CD4-positive, alpha-beta T cell treated with Interleukin-1 beta for 1 hour (primary cell): ENCODE measurements at regions not wholly inside any gene's neighbourhood (a gene's known extent, or its start where the extent isn't known, plus 50 kb on each side); places are given as distances from the start of the nearest gene placed in this dataset.
"Not testable (repeated sequence)": the region's sequence is repeated elsewhere in the genome, so short reads cannot be mapped to it uniquely, and the experiment has no call there.

Experiments
- DNase-seq, 2 donors: peaks; one replicate each; pipeline ENCODE4 v3.0.0-alpha.2; 2020 to 2022

DNA sequence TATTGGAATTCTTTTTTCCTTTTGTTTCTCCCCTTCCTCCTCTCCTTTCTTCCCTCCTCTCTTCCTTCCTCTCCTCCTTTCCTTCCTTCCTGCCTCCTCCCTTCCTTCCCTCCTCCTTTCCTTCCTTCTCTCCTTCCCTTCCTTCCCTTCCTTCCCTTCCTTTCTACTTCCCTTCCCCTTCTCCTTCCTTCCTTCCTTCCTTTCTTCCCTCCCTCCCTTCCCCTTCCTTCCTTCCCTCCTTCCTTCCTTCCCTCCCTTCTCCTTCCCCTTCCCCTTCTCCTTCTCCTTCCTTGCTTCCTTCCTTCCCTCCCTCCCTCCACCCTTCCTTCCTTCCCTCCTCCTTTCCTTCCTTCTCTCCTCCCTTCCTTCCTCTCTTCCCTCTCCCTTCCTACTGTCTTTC, 431.0 kb upstream of the MEIS1 start:
- DNase-seq, result no peak

DNA sequence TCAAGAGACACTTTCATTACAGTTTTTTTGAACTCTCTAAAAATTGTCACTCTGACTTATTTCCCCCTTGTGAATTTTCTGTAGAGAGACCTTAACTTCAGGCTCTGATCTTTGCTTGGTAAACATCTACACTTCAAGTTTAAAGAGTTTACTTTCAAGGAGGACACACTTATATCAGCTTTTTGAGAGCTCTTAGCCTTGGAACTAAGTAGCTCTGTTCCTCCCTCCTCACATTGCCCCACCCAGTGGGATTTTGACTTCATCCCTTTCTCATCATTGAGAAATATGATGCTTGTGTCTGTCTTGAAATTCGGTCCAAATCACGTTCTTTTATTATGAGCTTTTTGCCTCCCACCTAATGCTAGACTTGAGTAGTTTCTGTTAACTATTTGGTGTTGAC, 433.4 kb upstream of the MEIS1 start:
- no peak for DNase-seq

DNA sequence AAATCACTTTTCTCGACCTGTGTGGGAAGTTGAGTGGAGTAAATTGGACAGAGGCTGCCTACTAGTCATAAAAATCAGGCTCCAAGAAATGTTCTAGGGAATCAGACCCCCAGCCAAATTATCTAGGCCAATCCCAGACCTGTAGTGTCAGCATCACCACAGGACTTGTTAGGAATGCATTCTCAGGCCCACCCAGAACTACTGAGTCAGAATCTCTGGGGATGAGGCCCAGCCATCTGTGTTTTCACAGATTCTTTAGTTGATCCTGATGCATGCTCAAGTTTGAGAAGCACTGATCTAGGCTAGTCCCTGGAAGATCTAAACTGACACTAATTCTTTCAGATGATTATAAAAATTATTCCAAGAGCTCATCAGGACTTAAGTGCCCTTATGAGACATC, 434.0 kb upstream of the MEIS1 start:
- no peak for DNase-seq

DNA sequence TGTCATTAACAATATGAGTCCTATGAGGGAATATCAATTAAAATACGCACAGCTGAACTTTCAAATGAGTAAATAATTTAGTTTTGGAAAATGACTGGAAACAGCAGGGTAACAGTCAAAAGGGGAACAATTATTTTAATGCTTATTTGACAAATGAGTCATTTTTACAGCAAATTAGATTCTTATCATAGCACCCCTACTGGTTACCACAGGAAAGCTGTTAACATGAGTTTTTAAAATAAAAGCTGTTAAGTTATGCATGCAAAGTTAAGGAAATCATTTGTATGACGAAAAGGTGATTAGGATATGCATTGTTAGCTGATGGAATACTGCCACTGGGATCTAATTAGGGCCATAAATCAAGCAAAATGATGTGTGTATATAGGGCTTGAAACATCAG, 435.1 kb upstream of the MEIS1 start:
- no peak for DNase-seq

DNA sequence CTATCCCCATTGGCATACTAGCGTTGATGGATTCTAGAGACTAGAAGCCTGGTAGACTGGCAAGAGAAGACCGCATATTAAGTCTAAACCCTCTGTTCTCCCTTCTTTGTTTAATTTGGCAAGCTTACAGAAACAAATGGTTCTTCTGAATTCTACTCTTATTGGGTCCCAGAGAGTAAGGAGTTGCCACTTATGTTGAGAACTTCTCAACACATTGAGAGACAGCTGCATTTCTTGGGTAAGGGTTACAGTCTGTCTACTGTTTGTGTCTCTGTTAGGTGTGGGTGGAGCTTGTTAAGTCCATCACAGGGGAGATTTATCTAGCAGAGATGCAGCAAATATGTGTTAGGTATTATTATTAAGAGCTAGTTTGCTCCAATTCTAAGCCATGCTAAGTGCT, 435.8 kb upstream of the MEIS1 start:
- no peak for DNase-seq

DNA sequence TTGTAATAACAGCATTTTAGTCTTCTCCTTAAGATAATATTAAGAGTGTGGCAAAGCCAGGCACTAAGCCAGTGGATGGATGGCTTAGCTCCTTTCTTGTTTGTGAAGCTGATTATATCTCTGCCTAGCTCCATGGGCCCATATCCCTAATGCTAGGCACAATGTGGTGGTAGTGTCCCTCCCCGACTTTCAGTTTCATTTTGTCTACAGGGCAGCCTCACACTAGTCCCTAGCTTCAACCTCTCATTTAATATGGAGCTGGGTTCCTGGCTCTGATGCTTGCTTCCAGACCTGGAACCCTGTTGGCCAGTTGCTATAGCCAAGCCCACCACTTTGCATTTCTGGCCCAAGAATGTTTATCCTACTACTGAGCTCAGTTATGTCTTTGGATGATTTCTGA, 437.0 kb upstream of the MEIS1 start:
- DNase-seq, result no peak

DNA sequence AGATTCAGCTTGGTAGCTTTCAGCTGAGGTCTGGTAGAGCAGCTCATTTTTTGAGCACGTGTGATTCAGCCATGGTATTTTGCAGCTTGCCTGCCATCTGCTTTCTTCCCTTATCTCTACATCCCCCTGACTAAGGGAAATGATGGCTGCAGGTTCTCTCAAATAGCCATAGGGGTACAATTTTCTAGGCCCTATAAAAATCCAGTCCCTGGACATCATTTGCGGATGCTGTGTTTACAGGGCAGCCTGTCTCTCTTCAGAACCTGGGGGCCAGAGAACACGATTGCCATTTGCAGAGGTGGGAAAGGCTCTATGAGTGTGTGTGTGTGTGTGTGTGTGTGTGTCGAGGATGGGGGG, 442.7 kb upstream of the MEIS1 start:
- DNase-seq, result no peak

DNA sequence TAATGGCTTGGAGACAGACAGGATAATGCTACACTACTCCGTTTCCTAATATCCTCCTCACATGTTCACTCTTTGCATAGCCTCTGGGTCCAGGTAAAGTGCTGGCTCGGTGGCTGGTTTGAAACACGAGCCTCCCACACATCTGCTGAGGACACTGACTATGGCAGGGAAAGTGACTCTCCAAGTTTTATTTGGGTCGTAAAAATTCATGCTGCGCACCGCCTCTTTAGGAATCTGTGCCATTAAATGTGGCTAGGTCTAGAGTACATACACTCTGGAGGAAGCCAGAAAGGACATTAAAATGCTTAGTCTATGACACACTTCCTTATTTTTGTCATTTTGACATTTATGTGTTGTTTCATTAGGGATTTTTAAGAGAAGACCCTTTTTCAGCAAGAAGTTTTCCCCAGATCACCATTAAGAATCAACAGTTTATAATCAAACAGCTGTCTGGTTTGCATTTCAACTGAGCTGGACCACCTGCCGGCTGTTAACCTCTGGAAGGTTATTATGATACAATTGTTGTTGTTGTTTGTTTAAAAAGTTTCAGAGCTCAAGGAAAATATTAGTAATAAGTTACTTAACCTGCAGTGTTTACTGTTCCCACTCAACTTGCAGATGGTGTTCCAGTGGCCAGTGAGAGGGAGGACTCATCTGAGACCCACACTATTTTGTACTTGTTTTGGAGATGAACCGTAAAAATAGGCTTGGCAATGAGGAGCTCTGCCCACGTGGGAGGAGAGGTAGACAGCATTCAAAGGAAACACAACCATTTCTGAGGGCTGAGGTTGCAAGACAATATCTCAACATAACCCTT, 443.3 kb upstream of the MEIS1 start:
- no peak for DNase-seq

DNA sequence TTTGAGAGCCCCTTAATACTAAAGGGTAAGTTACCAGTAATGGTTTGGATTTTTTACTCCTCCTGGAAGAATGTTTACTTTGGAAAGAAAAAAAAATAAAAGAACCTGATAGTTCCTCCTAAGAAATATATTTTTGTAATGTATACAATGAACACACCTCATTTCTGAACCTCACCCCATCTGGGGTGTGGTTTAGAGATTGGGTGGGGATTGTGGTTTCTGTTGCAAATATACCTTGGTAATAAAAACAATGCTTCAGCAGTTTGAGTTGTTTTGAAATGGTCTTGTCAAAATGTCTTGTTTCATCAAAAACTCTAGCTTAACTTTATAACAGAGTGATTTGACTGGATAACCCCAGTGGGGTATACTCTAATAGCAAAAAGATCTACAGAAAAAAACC, 448.9 kb upstream of the MEIS1 start:
- no peak for DNase-seq

DNA sequence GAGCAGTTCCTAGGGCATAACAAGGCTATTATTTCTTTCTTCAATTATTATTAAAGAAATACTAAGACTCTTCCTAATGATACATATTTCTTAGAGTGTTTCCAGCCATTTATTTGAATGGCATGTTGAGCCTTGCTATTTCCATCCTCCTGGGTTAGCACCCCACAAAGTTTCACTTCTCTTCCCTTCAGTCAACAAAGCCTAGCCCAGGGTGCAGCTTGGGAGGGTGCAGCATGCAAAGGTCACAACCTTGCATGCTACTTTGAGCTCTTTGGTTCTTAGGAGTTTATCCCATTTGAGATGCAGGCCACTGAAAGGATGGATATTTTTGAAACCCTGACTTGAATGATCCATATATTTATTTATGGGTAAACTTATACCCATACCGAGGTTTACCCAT, 454.4 kb upstream of the MEIS1 start:
- no peak for DNase-seq

DNA sequence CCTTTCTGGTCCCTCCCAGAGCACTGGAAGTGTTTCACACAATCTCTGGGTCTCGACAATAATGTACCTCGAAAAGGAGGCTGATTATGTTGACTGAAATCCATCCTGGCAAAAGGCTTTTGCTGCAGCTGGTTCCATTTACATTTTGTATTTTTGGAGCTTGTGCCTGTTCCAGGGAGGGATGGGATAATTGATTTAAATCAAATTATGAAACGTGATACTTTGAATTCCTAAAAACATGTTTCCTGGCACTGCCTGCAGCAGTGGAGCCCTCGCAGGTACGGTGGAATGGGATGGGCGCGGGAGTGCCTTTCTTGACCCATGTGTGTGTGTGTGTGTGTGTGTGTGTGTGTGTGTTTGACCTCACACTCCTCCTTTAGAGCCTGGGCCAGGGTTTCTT, 455.5 kb upstream of the MEIS1 start:
- no peak for DNase-seq

DNA sequence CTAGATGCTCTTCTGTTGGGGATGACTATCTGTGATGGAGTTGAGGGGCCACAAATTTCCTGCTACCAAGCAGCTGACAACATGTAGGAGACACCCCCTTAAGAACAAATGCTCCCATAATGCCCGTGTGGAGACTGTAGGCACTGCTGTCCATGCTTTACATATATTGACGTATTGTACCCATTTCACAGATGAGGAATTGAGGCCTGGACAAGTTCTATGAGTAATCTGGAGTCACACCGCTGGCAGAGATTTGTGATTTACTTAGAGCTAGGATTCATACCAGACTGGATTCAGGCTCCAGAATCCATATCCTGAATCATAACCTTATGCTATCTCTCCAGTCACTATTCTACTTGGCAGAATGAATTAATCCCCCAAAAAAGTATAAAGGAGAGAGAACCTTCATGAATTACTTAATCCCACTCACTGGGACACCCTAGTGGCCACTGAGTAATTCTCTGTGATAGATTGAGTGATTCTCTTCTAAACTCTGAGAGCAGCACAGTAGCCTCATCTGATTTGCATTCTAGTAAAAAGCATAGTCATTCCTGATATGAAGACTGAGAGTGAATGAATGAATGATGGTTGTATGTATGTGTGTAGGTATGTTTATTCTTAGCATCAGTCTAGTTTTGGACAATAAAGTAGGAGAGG, 460.7 kb upstream of the MEIS1 start:
- no peak for DNase-seq

DNA sequence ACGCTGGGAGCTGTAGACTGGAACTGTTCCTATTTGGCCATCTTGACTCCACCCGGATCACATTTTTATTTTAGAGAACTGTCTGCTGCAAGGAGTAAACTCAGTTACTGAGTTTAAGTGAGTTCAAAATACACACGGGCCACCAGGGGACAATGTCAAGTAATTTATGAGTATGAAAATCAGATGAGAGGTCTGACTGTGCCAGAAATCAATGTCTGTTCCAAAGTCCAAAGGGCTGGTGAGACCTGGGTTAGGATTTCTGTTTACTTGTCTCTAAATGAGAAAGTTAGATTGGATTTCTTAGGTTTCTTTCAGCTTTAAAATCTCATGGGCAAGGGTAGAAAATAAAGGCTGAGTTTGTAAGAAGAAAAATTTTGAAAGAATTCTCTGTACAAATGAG, 465.8 kb upstream of the MEIS1 start:
- DNase-seq, result no peak

DNA sequence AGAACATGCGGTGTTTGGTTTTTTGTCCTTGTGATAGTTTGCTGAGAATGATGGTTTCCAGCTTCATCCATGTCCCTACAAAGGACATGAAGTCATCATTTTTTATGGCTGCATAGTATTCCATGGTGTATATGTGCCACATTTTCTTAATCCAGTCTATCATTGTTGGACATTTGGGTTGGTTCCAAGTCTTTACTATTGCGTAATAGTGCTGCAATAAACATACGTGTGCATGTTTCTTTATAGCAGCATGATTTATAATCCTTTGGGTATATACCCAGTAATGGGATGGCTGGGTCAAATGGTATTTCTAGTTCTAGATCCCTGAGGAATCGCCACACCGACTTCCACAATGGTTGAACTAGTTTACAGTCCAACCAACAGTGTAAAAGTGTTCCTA, 471.6 kb upstream of the MEIS1 start:
- not testable (repeated sequence) for DNase-seq

DNA sequence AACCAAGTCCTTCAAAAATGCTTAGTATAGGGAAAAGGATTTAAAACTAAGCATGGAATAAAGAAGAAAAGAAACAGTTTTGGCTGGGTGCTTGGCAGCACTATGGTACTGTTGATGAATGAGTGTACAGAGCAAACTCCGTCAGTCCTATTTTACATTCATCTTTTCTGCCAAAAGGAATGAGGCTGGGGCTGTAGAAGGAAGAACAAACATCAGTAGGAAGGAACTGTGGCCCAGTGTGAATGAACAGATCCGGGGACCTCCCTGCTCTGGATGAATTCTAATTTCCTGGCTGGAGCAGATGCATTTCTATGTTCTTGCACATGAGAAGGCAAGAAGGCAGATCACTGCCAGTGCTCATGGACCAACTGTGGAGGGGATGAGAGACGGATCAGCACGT, 474.0 kb upstream of the MEIS1 start:
- no peak for DNase-seq

DNA sequence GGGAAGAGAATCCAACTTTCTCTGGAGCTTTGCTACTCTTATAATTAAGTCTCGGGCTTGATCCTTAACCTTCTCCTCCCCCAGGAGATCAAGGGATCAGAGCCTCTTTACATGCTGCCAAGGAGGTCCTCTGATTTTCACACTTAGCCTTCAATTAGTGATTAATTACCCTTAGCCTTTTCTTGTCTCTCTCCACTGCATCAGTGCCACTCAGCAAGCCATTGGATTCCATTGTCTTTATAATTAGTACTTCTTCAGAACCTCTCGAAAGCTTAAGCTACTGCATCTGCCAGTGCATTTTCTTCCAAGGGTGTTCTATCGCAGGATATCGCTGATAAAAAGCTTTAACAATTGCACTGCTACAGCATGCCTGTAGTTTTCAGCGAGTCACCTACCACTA, 477.0 kb upstream of the MEIS1 start:
- DNase-seq, result no peak

DNA sequence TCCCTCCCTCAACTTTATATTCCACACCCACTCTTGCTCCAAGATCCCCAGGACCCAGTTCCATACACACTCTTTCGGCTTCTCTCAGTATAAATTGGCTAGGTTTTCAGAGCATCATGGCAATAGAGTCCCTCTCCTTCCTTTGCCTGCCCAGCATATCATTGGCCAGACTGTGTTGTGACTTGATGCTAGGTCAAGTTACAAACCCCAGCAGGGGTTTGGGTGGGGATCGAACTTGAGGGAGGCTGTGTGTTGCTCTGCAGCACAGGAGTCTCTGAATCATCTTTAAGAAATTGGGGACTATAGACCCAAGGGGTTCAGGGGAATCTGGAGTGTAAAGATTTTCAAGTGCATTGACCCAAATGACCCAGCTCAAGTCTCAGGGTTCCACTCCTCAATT, 477.5 kb upstream of the MEIS1 start:
- no peak for DNase-seq

DNA sequence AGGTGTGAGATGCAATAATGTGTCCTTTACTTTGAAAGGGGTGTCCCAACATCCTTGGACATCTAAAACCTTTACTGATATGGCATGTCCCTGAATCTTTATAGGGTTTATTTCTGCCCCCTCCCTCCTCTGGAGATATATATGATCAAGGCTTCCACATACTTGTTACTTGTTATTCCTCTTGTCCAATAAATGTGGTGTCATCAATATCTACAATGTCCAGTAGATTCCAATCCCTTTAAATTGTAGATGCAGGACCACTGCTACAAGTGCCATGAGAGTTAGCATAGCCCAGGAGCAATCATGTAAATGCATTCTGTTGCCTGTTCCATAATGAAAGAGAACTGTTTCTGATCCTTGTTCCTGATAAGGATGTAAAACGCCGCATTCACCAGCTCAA, 479.7 kb upstream of the MEIS1 start:
- DNase-seq, result no peak

DNA sequence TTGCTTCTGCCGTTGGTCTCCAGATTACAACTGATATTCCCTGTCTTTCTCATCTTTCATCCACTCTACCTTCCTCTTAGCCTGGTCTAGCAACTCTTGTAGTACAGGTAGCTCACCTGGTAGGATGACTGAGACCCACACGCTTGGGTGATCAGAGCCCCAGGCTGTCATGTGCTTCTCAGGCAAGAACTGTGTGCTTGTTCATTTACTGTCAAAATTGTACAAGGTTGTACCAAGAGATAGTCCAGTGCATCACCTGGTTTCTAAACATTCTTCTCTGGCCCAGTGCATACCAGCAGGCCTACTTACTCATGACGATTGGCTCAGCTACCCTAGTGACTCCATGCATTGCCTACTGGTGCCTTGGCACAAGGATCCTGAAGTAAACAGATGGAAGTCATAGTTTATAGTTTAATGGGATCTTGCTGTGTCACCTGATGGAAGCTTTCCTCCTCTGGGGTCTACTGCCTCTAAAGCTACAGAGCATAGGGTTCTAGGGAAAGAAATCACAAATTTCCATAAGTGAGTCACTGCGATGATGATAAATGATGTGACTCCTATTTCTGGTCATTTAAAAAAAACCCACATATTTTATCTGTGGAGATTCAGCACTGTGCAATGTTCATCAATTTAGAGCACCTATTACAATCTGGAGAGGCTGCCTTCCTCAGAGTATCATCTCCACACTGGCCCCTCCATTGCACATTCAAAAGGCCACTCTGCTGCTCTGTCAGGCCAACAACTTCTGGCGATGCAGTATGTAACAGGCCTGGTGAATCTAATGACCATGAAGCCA, 481.8 kb upstream of the MEIS1 start:
- DNase-seq, result no peak

DNA sequence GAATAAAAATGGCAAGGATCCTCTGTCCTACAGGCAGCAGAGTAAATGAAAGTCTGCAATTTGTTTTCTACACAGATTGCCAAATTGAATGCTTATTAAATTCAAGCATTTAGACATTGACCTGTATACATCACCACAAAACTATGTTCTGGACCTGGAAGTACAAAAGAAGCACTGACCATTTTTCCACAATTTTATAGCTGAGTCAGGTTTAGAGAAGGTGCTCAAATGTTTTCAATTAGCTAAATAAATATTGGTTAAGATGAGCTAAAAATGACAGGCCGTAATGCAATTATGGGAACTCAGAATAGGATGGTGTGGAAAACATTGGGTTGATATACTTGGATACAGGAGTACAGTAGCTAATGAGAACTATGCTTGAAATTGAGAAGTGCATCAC, 490.7 kb upstream of the MEIS1 start:
- no peak for DNase-seq

DNA sequence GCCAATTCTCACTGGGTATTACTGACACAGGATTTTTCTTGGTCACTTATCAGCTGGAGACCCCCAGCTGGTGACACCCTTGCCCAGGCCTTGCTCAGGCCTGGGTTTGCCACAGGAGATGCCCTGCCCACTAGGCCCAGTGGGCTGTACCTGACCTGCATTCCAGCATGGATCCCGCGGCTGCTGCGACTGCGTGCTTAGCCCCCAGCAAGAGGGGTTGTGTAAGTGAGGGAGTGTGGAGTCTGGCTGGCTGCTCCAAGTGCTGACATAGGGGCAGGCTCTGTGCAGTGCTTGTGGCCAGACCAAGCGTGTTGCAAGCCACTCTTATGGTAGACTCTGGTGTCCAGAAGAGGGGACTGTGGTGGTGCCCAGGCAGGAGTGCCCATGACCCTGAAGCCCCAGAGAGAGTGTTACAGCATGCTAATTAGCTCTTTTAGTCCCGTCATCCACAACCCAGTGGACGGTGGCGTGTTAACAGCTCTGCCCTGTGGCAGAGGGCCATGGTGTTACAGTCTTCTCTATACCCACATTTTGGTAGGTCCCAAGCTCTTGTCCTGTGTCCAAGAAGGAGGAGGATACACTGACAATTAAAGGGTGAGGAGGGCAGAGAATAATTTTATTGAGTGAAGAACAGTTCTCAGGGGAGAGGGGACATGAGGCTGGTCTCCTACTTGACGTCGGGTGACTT, 491.7 kb upstream of the MEIS1 start:
- DNase-seq, result no peak

DNA sequence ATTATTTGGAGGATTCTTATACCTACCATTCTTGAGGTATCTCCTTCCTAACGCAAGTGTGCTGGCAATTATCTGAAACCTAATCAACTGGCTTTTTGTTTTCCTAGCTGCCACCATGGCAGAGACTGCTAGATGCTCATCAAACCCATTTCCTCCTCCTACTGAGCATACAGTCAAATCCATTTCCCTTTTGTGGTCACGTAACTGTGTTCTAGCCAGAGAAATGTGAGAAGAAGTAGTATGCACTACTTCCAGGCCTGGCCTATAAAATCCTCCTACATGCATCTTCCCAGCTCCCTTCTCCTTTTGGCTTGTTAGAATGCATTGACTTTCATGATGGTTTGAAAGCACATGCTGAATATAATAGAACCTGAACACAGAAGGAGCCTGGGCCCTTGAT, 494.1 kb upstream of the MEIS1 start:
- DNase-seq, result no peak

DNA sequence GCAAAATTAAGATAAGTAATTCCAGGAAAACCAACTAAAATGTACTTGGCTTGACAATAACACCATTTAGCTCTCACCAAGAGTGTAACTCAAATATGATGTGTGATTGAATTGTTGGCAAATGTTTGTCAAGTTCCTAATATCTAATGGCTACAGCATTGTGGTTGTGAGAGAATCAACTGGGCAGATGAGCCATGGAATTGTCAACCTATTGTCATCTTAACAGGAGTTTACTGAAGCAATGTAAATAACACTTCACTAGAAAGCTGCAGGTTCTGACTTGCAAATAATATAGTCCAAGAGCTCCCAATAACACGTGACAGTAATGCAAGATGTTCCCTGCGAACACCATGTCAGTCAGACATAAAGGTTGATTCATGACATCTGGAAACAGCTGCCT, 495.2 kb upstream of the MEIS1 start:
- no peak for DNase-seq
